Stimulated activated CD8-positive, alpha-beta memory T cell treated with anti-CD3 and anti-CD28 coated beads, Interleukin-15, amount 100 ng/mL, for 48 hours (primary cell): ENCODE measurements at regions not wholly inside any gene's neighbourhood (a gene's known extent, or its start where the extent isn't known, plus 50 kb on each side); places are given as distances from the start of the nearest gene placed in this dataset.
A peak's percentile ranks its signal among the peaks of the same experiment; 100 is the strongest.

ENCODE experiments used
- DNase-seq, 2 donors: peaks; one replicate each; pipeline ENCODE4 v3.0.0-alpha.2; 2020; ENCODE audit warnings: low read depth in 2 of 2

GRCh38 chr10:14396411-14397048 is 65.8 kb upstream of the FRMD4A start:
- DNase-seq = no peak

GRCh38 chr10:14394179-14394578 is 63.5 kb upstream of the FRMD4A start:
- DNase-seq = no peak

- DNase-seq = no peak
Measured at GRCh38 chr10:14391342-14391741, 60.6 kb upstream of the FRMD4A start.

- DNase-seq = peak; percentile 11 to 23
Measured at GRCh38 chr10:14389981-14390590, 59.4 kb upstream of the FRMD4A start.

- DNase-seq = peak; percentile 13 to 69
Measured at GRCh38 chr10:14385596-14386593, 55.2 kb upstream of the FRMD4A start.

GRCh38 chr10:14384915-14385314 is 54.2 kb upstream of the FRMD4A start:
- DNase-seq = no peak

- no peak for DNase-seq
Measured at GRCh38 chr10:14384116-14384730, 53.5 kb upstream of the FRMD4A start.

- DNase-seq = no peak
Measured at GRCh38 chr10:14383266-14383665, 52.5 kb upstream of the FRMD4A start.

GRCh38 chr10:14382531-14382930 is 51.8 kb upstream of the FRMD4A start:
- DNase-seq = no peak

- peak; percentile 17 to 31 for DNase-seq
Measured at GRCh38 chr10:14382022-14382421, 51.3 kb upstream of the FRMD4A start.

GRCh38 chr10:14381475-14381874 is 50.8 kb upstream of the FRMD4A start:
- DNase-seq = no peak

GRCh38 chr10:14380746-14381145 is 50.0 kb upstream of the FRMD4A start:
- no peak for DNase-seq
